ENCODE measurements at regions not wholly inside any gene's neighbourhood (a gene's known extent, or its start where the extent isn't known, plus 50 kb on each side); places are given as distances from the start of the nearest gene placed in this dataset.

- TF ChIP-seq CTCF (IDR thresholded peaks at IDR 0.05; ENCODE audit: insufficient read depth, low read length, poor library complexity, severe bottlenecking): no peak
- TF ChIP-seq EZH2phosphoT487 (conservative IDR thresholded peaks at IDR 0.05; ENCODE audit: low read length): no peak
Observed at GRCh38 chrX:39377773-39378172, 576.5 kb downstream of the MID1IP1 start.
